Erythroblast (primary cell): ENCODE measurements at regions not wholly inside any gene's neighbourhood (a gene's known extent, or its start where the extent isn't known, plus 50 kb on each side); places are given as distances from the start of the nearest gene placed in this dataset.

Experiments used
- GATA1 ChIP-seq: IDR thresholded peaks from 2 replicates; pipeline ENCODE4 v1.6.1; 2011; ENCODE audit warnings: low read depth, mild to moderate bottlenecking, control low read depth, low read length, moderate library complexity
- POLR2A ChIP-seq: IDR thresholded peaks from 2 replicates; pipeline ENCODE4 v1.6.1; 2011; ENCODE audit warnings: mild to moderate bottlenecking, low read length

DNA sequence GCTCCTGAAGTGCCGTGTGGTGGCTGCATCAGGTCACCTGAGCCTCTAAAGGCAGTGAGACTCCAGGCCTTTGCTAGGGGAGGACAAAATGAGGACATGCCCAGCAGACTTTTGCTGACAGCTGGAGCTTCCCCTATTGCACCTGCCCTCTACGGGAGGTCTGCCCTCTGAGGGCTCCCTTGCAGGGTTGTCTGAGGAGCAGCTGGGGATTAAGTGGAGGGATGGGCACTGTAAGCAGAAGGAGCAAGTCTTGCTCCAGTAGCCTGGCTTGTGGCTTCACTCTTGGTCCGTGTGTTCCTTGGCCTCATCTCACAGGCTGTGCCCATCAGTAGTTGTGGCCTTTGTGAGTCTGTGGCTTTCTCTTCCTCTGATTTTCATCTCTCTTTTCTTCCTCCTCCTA is 66.9 kb upstream of the NRXN3 start:
- TF ChIP-seq POLR2A = no peak
- TF ChIP-seq GATA1 = no peak
